Loucy (cell line): ENCODE measurements at regions not wholly inside any gene's neighbourhood (a gene's known extent, or its start where the extent isn't known, plus 50 kb on each side); places are given as distances from the start of the nearest gene placed in this dataset.
A peak's percentile ranks its signal among the peaks of the same experiment; 100 is the strongest.

Source experiments
- EZH2phosphoT487 ChIP-seq: fragments of 200-600 bp; IDR thresholded peaks from 2 replicates; pipeline ENCODE4 v1.6.1; 2018; ENCODE audit warnings: antibody characterized with exemption, mild to moderate bottlenecking, moderate library complexity, borderline replicate concordance
- TF ChIP-seq, protein P1 (sequence below): fragments of 200-600 bp; sonication (generic); conservative IDR thresholded peaks from 2 replicates; pipeline ENCODE4 v1.5.1; 2014; ENCODE audit warnings: mild to moderate bottlenecking, antibody characterized with exemption, low read length

- TF ChIP-seq EZH2phosphoT487: no peak
- TF ChIP-seq, protein P1, sequence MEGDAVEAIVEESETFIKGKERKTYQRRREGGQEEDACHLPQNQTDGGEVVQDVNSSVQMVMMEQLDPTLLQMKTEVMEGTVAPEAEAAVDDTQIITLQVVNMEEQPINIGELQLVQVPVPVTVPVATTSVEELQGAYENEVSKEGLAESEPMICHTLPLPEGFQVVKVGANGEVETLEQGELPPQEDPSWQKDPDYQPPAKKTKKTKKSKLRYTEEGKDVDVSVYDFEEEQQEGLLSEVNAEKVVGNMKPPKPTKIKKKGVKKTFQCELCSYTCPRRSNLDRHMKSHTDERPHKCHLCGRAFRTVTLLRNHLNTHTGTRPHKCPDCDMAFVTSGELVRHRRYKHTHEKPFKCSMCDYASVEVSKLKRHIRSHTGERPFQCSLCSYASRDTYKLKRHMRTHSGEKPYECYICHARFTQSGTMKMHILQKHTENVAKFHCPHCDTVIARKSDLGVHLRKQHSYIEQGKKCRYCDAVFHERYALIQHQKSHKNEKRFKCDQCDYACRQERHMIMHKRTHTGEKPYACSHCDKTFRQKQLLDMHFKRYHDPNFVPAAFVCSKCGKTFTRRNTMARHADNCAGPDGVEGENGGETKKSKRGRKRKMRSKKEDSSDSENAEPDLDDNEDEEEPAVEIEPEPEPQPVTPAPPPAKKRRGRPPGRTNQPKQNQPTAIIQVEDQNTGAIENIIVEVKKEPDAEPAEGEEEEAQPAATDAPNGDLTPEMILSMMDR: peak; percentile 66
These were observed 623.1 kb upstream of the MGMT start for GRCh38 chr10:128843972-128844371.
